C4-2B (cell line): ENCODE measurements at regions not wholly inside any gene's neighbourhood (a gene's known extent, or its start where the extent isn't known, plus 50 kb on each side); places are given as distances from the start of the nearest gene placed in this dataset.

Experiments
- CTCF ChIP-seq: fragments of 450-650 bp; conservative IDR thresholded peaks from 2 replicates; pipeline ENCODE4 v1.5.1; 2017; ENCODE audit warnings: mild to moderate bottlenecking
- ZFX ChIP-seq: fragments of 450-650 bp; IDR thresholded peaks from 2 replicates; pipeline ENCODE4 v1.6.1; 2017

GRCh38 chr1:218991089-218991488 lies 182.6 kb upstream of the LYPLAL1 start:
- TF ChIP-seq CTCF: no peak
- TF ChIP-seq ZFX: no peak
